OCI-LY1 (cell line): ENCODE measurements at regions not wholly inside any gene's neighbourhood (a gene's known extent, or its start where the extent isn't known, plus 50 kb on each side); places are given as distances from the start of the nearest gene placed in this dataset.

Experiments
- H2AFZ ChIP-seq: fragments of 200-600 bp; sonication (generic), shearing (Covaris generic); 2 replicates; pipeline ENCODE4 v1.6.0; 2014; ENCODE audit warnings: antibody characterized with exemption, mild to moderate bottlenecking, low read length
- H3F3A ChIP-seq: fragments of 200-600 bp; sonication (generic), shearing (Covaris generic); 2 replicates; pipeline ENCODE4 v1.6.0; 2014; ENCODE audit warnings: mild to moderate bottlenecking, antibody characterized with exemption, low read length, moderate library complexity; ENCODE audit not compliant: insufficient read depth
- H3K27ac ChIP-seq: fragments of 200-600 bp; sonication (generic); 2 replicates; pipeline ENCODE4 v1.5.1; 2014; ENCODE audit warnings: low read length, mixed run types, mild to moderate bottlenecking, low read depth; ENCODE audit not compliant: poor library complexity, severe bottlenecking
- H3K27me3 ChIP-seq: fragments of 200-600 bp; sonication (generic); 2 replicates; pipeline ENCODE4 v1.6.0; 2014; ENCODE audit warnings: antibody characterized with exemption, mild to moderate bottlenecking, low read length, moderate library complexity; ENCODE audit not compliant: insufficient read depth
- H3K36me3 ChIP-seq: fragments of 200-600 bp; sonication (generic); 2 replicates; pipeline ENCODE4 v1.6.1; 2014; ENCODE audit warnings: mild to moderate bottlenecking, antibody characterized with exemption, low read length, moderate library complexity, mixed read lengths; ENCODE audit not compliant: insufficient read depth
- H3K4me1 ChIP-seq: fragments of 200-600 bp; sonication (generic); 2 replicates; pipeline ENCODE4 v1.5.1; 2014; ENCODE audit warnings: mild to moderate bottlenecking, low read length, moderate library complexity; ENCODE audit not compliant: insufficient read depth, severe bottlenecking
- H3K4me2 ChIP-seq: fragments of 200-600 bp; sonication (generic), shearing (Covaris generic); 2 replicates; pipeline ENCODE4 v1.6.1; 2014; ENCODE audit warnings: low read length
- H3K4me3 ChIP-seq: fragments of 200-600 bp; sonication (generic); 2 replicates; pipeline ENCODE4 v1.5.1; 2014; ENCODE audit warnings: low read length, low read depth, mild to moderate bottlenecking, mixed read lengths; ENCODE audit not compliant: poor library complexity, severe bottlenecking
- H3K79me2 ChIP-seq: fragments of 200-600 bp; shearing (Covaris generic); 2 replicates; pipeline ENCODE4 v1.6.1; 2016; ENCODE audit warnings: mixed run types, low read length, mixed read lengths; ENCODE audit not compliant: insufficient read depth
- H3K9ac ChIP-seq: fragments of 200-600 bp; sonication (generic), shearing (Covaris generic); 2 replicates; pipeline ENCODE4 v1.6.1; 2014; ENCODE audit warnings: mild to moderate bottlenecking, low read length, mixed read lengths
- H3K9me2 ChIP-seq: fragments of 200-600 bp; sonication (generic), shearing (Covaris generic); 2 replicates; pipeline ENCODE4 v1.6.1; 2014; ENCODE audit warnings: low read depth, mild to moderate bottlenecking, low read length, mixed read lengths
- H3K9me3 ChIP-seq: fragments of 200-600 bp; shearing (Covaris generic); 2 replicates; pipeline ENCODE4 v1.6.1; 2014; ENCODE audit warnings: low read length, mixed read lengths
- H4K20me1 ChIP-seq: fragments of 200-600 bp; sonication (generic), shearing (Covaris generic); 2 replicates; pipeline ENCODE4 v1.6.0; 2016; ENCODE audit warnings: mild to moderate bottlenecking, low read length; ENCODE audit not compliant: insufficient read depth
- EZH2 ChIP-seq: fragments of 200-600 bp; sonication (generic), shearing (Covaris generic); IDR thresholded peaks from 2 replicates; pipeline ENCODE4 v1.8.0; 2017; ENCODE audit warnings: borderline replicate concordance, mixed run types, mild to moderate bottlenecking, antibody characterized with exemption, low read length, moderate library complexity, mixed read lengths
- TF ChIP-seq, protein P1 (sequence below): fragments of 200-600 bp; sonication (generic), shearing (Covaris generic); IDR thresholded peaks from 2 replicates; pipeline ENCODE4 v1.5.1; 2017; ENCODE audit warnings: mild to moderate bottlenecking, antibody characterized with exemption, low read length, moderate library complexity, mixed read lengths

DNA sequence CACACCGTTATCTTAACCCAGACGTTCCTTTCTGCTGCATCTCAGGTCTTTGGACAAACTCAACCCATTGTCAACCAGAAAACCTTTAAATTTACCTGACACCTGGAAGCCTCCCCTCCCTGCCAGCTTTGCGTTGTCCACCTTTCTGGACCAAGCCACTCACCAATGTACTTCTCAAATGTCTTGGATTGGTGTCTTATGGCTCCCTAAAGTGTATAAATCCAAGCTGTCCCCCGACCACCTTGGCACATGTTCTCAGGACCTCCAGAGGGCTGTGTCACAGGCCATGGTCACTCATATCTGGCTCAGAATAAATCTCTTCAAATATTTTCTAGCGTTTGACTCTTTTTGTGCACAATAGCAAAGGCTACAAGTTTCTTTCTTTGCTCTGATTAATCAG is 250.0 kb downstream of the DLL1 start:
- Histone ChIP-seq H3K9me3 (no peaks in the 10 kb centered on the region), H3K27ac (no peak overlapping the region), H3K36me3 (no peaks in the 10 kb centered on the region), H3K79me2 (no peaks in the 10 kb centered on the region), H3K4me2 (no peak overlapping the region), H3K4me1 (no peaks in the 10 kb centered on the region), H3K27me3 (0 out of 2 replicates have a peak, but pooled peaks cover 7% of the 10 kb centered on the region), H4K20me1 (no peaks in the 10 kb centered on the region), H3K9ac (no peak overlapping the region), H3K4me3 (no peak overlapping the region), H3F3A (no peaks in the 10 kb centered on the region), H2AFZ (no peak overlapping the region), H3K9me2 (no peaks in the 10 kb centered on the region)
- no peak for TF ChIP-seq EZH2
- TF ChIP-seq, protein P1, sequence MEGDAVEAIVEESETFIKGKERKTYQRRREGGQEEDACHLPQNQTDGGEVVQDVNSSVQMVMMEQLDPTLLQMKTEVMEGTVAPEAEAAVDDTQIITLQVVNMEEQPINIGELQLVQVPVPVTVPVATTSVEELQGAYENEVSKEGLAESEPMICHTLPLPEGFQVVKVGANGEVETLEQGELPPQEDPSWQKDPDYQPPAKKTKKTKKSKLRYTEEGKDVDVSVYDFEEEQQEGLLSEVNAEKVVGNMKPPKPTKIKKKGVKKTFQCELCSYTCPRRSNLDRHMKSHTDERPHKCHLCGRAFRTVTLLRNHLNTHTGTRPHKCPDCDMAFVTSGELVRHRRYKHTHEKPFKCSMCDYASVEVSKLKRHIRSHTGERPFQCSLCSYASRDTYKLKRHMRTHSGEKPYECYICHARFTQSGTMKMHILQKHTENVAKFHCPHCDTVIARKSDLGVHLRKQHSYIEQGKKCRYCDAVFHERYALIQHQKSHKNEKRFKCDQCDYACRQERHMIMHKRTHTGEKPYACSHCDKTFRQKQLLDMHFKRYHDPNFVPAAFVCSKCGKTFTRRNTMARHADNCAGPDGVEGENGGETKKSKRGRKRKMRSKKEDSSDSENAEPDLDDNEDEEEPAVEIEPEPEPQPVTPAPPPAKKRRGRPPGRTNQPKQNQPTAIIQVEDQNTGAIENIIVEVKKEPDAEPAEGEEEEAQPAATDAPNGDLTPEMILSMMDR: no peak

DNA sequence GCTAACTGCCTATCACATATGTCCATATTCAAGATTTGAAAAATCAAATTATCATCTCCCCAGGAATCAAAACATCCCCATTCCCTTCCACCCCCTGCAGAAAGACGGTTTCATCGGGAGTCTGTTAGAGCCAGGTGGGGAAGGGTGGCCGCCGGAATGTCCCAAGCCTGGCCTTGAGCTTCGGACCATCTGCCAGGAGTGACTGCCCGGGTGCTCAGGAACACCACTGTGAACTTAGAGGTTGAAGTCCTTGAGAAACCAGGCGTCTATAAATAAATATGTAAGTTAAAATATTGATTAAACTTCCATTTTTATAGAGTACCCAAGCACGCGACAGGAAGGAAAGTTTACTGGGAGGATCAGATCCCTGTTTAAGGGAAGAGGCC is 250.8 kb downstream of the DLL1 start:
- Histone ChIP-seq H3K27me3 (0 out of 2 replicates have a peak, but pooled peaks cover 7% of the 10 kb centered on the region), H3F3A (no peaks in the 10 kb centered on the region), H3K36me3 (no peaks in the 10 kb centered on the region), H3K9ac (no peak overlapping the region), H3K79me2 (no peaks in the 10 kb centered on the region), H3K4me1 (no peaks in the 10 kb centered on the region), H2AFZ (no peak overlapping the region), H3K27ac (no peak overlapping the region), H3K4me2 (no peak overlapping the region), H3K9me3 (no peaks in the 10 kb centered on the region), H4K20me1 (no peaks in the 10 kb centered on the region), H3K4me3 (no peak overlapping the region), H3K9me2 (no peaks in the 10 kb centered on the region)
- TF ChIP-seq EZH2: no peak
- TF ChIP-seq, protein P1: no peak

DNA sequence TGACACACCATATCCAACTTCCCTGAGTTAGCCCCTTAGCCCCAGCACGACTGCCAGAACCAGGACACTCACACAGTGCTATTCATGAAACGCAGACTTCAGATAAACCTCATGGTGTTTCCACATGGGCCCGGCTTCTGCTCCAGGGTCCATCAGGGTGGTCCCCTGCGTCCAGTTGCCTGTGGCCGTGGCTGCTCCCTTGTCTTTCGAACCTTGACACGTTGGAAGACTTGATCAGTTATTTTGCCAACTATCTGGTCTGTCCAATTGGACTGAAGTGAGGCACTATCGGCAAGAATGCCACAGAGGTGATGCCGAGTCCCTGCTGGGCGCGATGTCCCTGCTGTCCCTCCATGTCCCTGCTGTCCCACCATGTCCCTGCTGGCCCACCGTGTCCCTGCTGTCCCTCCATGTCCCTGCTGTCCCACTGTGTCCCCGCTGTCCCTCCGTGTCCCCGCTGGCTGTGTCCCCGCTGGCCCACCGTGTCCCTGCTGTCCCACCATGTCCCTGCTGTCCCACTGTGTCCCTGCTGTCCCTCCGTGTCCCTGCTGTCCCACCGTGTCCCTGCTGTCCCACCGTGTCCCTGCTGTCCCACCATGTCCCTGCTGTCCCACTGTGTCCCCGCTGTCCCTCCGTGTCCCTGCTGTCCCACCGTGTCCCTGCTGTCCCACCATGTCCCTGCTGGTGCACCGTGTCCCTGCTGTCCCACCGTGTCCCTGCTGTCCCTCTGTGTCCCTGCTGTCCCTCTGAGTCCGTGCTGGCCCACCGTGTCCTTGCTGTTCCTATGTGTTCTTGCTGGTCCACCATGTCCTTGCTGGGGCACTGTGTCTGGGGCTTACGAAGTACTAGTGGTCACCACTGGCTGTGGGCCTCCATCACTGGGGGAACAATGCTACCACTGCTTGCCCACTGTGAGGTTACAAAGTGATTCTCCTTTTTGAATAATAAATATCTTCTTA is 251.4 kb downstream of the DLL1 start:
- TF ChIP-seq, protein P1: no peak
- TF ChIP-seq EZH2: no peak
- H3F3A ChIP-seq: no peaks in the 10 kb centered on the region
- H3K4me1 ChIP-seq: no peaks in the 10 kb centered on the region
- H2AFZ ChIP-seq: no peak overlapping the region
- no peaks in the 10 kb centered on the region for H4K20me1 ChIP-seq
- no peaks in the 10 kb centered on the region for H3K9me2 ChIP-seq
- no peak overlapping the region for H3K9ac ChIP-seq
- H3K9me3 ChIP-seq: no peaks in the 10 kb centered on the region
- no peaks in the 10 kb centered on the region for H3K79me2 ChIP-seq
- no peak overlapping the region for H3K4me2 ChIP-seq
- H3K36me3 ChIP-seq: no peaks in the 10 kb centered on the region
- H3K4me3 ChIP-seq: no peak overlapping the region
- H3K27ac ChIP-seq: no peak overlapping the region
- 0 out of 2 replicates have a peak, but pooled peaks cover 7% of the 10 kb centered on the region for H3K27me3 ChIP-seq
